Bronchial epithelial cell (primary cell): ENCODE measurements at regions not wholly inside any gene's neighbourhood (a gene's known extent, or its start where the extent isn't known, plus 50 kb on each side); places are given as distances from the start of the nearest gene placed in this dataset.

ENCODE experiments used
- DNase-seq: peaks from one replicate; pipeline ENCODE4 v3.0.0-alpha.2; 2010; ENCODE audit warnings: low read depth
- FAIRE-seq: peaks from 2 replicates; lab custom pipeline; 2011; peaks lifted over from hg19 to GRCh38; lab: Jason Lieb, UNC
- H3K27me3 ChIP-seq: 2 replicates; pipeline ENCODE4 v1.5.1; 2011; ENCODE audit warnings: low read length; ENCODE audit not compliant: control insufficient read depth, insufficient read depth
- H3K36me3 ChIP-seq: 2 replicates; pipeline ENCODE4 v1.5.1; 2011; ENCODE audit warnings: low read length; ENCODE audit not compliant: control insufficient read depth, insufficient read depth
- H3K4me3 ChIP-seq: 2 replicates; pipeline ENCODE4 v1.5.1; 2011; ENCODE audit warnings: mild to moderate bottlenecking, low read depth, low read length, control low read depth
- TF ChIP-seq, protein P1 (sequence below): IDR thresholded peaks from 2 replicates; pipeline ENCODE4 v1.5.1; 2011; ENCODE audit warnings: mild to moderate bottlenecking, moderate library complexity, low read length, control low read depth, inconsistent platforms; ENCODE audit not compliant: insufficient read depth, severe bottlenecking

DNA sequence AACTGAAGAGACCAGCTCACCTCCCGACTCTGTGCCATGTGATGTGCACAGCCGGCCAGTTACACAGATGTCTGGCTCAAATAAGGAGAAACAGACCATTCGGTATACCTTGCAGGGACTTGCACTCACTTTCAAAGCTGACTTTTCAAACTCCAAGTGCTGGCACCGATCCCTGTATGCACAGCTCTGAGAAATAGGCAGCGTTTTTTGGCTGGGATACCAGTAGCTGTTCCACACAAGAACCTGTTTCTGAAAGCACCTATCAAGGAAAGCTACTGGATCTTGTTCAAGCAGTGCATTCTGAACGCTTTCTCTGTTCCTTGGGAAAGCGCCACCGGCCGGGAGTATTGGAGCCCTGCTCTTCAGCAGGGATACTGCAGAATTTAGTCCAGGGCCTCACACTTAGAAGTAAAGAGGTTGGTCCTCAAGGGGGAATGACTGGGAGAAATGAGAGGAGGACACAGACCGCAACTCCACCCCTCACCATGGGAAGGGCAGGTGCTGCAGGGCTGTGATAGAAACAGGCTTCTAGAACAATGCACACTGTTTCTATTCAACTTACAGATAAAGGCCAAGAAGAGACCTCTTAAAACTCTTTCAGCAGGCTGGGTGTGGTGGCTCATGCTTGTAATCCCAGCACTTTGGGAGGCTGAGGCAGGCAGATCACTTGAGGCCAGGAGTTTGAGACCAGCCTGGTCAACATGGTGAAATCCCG, 53.6 kb upstream of the PABPC3 start:
- DNase-seq (no peak), FAIRE-seq (no peak)
- peaks cover 7% of the 10 kb centered on the region for H3K27me3 ChIP-seq
- TF ChIP-seq, protein P1, sequence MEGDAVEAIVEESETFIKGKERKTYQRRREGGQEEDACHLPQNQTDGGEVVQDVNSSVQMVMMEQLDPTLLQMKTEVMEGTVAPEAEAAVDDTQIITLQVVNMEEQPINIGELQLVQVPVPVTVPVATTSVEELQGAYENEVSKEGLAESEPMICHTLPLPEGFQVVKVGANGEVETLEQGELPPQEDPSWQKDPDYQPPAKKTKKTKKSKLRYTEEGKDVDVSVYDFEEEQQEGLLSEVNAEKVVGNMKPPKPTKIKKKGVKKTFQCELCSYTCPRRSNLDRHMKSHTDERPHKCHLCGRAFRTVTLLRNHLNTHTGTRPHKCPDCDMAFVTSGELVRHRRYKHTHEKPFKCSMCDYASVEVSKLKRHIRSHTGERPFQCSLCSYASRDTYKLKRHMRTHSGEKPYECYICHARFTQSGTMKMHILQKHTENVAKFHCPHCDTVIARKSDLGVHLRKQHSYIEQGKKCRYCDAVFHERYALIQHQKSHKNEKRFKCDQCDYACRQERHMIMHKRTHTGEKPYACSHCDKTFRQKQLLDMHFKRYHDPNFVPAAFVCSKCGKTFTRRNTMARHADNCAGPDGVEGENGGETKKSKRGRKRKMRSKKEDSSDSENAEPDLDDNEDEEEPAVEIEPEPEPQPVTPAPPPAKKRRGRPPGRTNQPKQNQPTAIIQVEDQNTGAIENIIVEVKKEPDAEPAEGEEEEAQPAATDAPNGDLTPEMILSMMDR: no peak
- H3K36me3 ChIP-seq: no peaks in the 10 kb centered on the region
- no peak overlapping the region for H3K4me3 ChIP-seq

DNA sequence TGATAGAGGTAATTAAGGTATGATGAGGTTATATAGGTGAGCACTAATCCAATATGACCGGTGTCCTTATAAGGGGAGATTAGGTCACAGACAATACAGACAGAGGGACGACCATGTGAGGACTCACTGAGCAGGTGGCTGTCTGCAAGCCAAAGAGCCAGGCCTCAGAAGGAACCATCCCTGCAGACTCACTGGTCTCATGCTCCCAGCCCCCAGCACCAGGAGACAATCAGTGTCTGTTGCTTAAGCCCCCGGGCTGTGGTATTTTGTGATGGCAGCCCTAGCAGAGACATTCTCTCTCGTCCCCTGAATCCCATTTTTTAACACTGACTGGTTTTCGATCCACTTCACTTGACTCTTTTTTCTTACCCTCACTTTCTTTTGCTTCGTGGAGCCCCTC, 51.9 kb upstream of the PABPC3 start:
- H3K36me3 ChIP-seq: no peaks in the 10 kb centered on the region
- FAIRE-seq (no peak), DNase-seq (no peak)
- TF ChIP-seq, protein P1: no peak
- H3K4me3 ChIP-seq: no peak overlapping the region
- peaks cover 7% of the 10 kb centered on the region for H3K27me3 ChIP-seq
